Fibroblast of lung (primary cell): ENCODE measurements at regions not wholly inside any gene's neighbourhood (a gene's known extent, or its start where the extent isn't known, plus 50 kb on each side); places are given as distances from the start of the nearest gene placed in this dataset.

Experiments
- CTCF ChIP-seq, 2 donors: IDR thresholded peaks in 1 of 2; conservative IDR thresholded peaks in 1 of 2; 1 replicate in 1 of 2; 2 replicates in 1 of 2; pipeline ENCODE4 v1.5.1; 2011 to 2012; ENCODE audit warnings: low read length in 2 of 2, control low read depth in 1 of 2, inconsistent platforms in 1 of 2, low read depth in 1 of 2, mild to moderate bottlenecking in 1 of 2
- EZH2 ChIP-seq: IDR thresholded peaks from 2 replicates; pipeline ENCODE4 v1.5.1; 2012; ENCODE audit warnings: low read length, control low read depth, mild to moderate bottlenecking; ENCODE audit errors: missing control alignments

- TF ChIP-seq CTCF (conservative IDR thresholded peaks at IDR 0.05 in 1 of 2, IDR thresholded peaks at IDR 0.05 in 1 of 2; ENCODE audit: low read depth in 1 of 2, low read length in 2 of 2), result no peak
- no peak for TF ChIP-seq EZH2
Measured at GRCh38 chr1:79232818-79233217, 226.3 kb upstream of the ADGRL4 start.
